ENCODE measurements at regions not wholly inside any gene's neighbourhood (a gene's known extent, or its start where the extent isn't known, plus 50 kb on each side); places are given as distances from the start of the nearest gene placed in this dataset.

DNA sequence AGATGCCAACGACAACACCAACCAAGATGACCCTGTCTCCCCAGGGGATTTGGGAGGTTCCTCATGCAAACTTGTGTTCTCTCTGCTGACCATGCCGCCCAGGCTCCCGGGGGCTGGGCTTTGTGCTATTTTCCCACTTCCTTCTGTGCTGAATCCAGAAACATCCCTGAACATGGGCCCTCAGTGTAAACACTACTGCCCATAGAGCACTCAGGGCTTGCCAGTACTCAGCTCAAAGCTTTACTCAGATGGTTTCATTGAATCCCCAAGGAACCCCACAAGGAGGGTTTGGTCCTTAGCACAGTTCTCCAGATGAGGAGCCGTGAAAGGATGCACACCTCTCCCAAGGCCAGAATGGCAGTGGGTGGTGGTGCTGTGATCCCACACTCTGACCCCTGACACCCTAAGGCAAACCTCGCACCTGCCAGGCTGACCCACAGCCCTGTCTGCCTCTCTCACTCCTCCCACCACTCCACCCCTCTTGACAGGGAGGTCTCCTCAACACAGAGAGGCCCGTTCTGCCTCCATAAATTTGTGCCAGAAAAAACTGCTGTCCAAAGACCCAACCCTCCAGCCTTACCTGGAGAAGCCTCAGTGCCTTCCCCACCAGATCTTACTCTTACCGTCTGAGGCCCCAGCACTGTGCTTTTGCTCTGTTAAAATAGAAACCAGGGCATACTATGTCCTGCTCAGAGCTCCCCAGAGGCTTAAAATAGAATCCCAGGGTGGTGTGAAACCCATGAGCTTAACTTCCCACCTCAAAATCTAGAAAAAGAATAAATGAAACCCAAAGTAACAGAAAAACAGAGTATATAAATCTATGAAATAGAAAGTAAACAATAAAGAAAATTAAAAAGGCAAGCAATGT lies 283.0 kb upstream of the CDH4 start:
- no peak for DNase-seq

- no peak for DNase-seq
Observed at GRCh38 chr20:60970601-60971000, 281.5 kb upstream of the CDH4 start.

DNA sequence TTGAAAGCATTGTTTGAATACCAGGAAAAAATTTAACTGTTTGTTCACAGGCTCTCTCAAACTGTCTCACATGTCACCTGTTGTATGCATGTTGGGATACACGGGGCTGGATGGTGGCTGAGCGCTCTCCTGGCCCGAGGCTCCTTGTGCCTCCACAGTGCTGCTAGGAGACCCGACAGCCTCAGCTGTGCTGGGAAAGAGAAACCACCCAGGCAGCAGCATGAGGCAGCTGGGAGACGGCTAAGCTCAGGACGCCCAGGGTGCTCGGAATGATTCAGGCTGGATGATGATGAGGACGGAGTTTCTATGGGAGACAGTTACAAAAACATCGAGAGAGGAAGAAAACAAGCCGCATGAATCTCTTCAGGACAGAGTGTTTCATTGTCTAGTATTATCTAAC lies 278.0 kb upstream of the CDH4 start:
- no peak for DNase-seq

DNA sequence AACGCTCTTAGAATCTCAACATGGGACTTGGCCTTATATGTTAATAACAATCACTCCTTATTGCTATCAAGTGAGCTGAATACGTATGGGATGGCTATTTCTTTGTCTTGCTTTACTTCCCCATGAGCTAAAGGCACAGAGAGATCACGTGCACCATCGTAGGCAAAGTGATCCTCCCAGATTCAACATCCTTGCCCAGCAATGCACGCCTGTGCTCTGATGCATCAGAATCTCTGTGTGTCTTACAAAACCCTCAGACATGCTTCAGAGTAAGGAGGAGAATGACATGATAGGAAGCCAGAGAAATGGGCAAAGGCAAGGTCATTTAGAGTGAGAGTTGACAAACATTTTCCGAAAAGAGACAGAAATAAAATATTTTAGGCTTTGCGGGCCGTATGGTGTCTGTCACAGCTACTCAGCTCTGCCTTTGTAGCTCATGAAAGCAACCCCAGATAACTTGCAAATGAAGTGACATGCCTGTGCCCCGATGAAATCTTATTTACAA lies 277.6 kb upstream of the CDH4 start:
- no peak for DNase-seq

GRCh38 chr20:60976139-60976538 lies 275.9 kb upstream of the CDH4 start:
- no peak for DNase-seq

- DNase-seq, result no peak
Observed at GRCh38 chr20:60976913-60977312, 275.1 kb upstream of the CDH4 start.

GRCh38 chr20:60977901-60978300 lies 274.2 kb upstream of the CDH4 start:
- DNase-seq, result no peak

DNA sequence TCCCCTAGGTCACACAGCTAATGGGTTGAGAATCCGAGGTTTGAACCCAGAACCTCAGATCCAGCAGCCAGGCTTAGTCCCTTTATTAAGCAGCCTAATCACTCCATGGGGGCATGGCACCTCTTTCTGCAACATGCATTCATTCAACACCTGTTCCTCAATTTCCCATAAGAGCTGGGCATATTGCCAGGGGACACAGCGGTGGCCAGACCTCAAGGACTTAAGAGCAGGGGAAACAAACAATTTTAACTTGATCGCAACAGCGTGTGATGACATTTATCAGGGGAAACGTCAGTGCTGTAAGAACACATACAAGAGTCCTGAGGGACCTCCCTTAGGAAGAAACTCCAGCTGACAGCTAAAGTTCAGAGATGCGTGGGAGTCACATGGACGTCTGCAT lies 267.4 kb upstream of the CDH4 start:
- DNase-seq, result no peak

DNA sequence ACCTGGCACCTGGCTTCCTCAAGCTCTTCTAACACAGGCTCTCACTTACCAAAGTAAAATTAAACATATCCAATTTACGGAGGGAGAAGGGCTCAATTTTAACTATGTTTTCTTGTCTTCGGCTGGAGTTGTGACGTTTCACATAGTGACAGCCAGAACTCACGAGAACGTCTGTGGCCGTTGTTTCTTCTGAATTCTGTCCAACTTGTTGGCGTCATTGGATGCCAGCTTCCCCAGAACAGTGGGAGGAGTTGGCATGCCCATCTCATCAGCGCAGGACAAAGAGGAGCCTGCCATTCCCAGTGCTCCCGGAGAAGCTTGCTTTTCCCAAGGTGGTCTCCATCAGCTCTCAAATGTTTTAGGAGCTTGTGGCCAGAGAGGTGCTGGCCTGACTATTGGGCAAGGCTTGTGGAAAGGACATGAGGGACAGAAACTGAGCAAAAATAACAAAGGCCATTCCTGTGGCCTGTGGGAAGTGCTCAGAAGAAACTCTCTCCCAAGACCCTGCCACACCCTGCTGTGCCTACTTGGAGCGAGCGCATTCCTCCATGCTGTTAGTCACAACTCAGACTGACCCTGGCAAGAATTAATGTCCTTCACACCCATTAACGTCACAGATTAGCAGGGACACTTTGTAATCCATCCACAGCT lies 265.4 kb upstream of the CDH4 start:
- no peak for DNase-seq

DNA sequence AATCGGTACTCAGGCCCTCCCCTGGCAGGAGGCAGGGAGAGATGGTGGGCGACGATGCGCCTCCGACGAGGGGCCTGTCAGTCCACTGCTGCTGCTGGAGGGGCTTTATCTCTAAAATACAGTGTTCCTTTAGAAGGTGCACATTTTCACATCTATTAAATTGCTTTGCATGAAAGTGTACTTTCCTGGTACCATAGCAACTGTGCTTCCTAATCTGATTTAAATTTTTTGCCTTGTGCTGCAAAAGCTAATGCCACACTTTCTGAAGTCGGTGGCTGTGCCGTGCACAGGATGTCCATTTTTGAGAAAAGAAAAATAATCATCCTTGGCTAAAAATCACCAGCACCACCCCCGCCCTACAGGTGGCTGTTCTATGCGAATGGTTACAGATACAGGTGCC lies 262.0 kb upstream of the CDH4 start:
- DNase-seq, result no peak

DNA sequence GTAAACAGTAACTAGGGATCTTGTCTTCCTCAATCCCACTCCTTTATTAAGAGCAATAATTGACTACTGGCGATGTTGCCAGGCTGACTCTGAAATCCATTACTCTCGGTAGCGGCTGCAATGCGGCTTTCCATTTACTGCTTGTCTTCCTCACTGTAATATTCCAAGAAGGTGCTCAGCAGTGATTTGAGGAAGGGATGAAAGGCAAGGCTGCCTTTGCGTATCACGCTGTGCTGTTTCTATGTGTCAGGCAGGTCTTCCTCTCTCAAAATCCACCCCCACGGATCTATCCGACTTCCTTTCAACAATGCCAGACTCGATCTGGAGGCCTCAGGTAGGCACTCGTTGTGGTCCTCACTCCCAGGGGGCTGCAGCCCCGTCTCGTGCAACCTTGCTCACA lies 261.4 kb upstream of the CDH4 start:
- DNase-seq, result no peak

DNA sequence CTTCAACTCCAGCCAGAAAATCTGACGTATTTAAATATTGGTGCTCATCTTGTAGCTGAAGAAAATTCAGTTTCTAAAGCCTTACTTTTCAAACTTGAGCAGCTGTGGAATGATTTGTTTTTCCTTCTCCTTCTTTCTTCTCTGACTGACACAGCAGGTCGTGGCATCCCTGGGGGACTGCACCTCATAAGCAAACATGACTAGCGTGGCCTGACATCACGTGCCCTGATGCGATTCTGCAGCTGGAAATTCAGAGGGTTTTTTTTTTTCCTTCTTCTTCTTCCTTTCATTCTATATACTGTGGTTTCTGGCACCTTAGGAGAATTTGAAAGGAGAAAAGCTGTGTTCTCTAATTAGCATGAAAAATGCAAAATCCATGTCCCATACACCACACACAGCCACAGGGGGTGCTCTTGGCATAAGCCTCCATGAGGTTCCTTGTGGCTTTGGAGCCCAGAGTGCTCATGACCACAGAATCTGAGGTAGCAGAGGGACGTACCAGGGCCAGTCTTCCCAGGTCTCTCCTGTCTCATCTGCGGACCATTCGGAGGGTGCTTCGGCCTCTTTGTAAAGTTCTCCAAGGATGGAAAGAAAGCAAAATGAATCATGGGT lies 258.5 kb upstream of the CDH4 start:
- DNase-seq, result no peak

DNA sequence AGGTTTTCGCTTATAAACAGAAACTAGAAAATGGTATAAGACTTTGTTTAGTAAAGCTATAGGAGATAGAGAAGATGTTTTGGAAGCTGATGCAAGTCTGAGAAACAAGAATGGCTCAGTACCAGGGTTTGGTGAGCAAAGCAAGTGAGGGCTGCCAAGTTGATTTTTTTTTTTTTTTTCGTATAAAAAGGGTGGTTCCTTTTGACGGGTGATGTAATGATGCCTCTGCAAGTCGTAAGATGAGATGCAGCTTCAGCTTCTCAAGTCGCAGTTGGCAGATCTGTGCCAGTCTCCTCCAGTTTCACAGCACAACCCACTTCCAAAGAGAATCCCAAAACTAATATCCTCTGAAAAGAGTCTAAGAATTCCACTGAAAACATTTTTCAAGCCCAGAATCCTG lies 252.8 kb upstream of the CDH4 start:
- no peak for DNase-seq

DNA sequence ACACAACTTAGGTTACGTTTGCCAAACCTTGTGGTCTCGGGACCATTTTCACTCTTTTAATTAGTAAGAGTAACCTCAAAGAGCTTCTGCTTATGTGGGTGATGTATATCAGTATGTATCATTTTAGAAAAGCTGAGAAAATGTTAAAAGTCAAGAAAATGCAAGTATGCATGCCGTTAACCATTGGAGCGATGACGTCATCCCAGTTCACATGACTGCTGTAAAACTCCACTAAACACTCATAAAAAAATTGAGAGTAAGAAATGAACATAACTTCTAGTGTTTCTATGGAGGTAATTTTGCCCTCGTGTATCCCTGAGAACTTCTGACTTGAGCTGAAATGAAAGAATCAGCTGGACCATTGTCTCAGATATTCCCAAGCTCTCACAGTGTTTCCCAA lies 250.0 kb upstream of the CDH4 start:
- DNase-seq, result no peak

GRCh38 chr20:61014491-61014890 lies 237.6 kb upstream of the CDH4 start:
- DNase-seq, result no peak

DNA sequence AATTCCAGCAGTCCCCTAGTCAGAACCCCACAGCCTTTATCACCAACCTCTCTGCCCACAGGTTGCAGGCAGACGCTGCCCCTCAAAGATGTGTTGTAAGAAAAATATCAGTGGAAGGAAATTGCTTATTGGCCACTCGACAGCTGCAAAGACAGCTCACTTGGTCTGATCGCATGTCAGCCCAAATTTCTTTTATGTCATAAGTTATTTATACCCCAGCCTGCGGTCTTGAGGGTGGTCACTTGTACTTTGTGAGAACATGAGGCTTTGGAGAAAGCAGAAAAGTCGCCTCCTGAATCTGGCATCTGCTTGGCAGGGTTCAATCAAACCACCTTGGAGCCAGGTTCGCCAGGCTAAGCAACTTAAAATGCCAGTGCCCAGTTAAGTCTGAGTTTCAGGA lies 236.5 kb upstream of the CDH4 start:
- DNase-seq, result no peak

DNA sequence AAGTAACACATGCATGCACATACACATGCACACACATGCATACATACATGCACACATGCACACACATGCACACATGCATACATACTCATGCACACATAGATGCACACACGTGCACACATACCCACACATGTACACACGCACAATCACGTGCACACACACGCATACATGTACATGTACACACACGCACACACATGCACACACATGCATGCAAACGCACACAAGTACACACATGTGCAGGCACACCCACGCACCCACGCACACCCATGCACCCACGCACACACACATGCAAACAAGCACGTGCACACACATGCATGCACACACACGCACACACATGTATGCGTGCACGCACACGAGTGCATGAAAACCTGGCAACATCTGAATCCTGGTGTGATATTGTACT lies 232.7 kb upstream of the CDH4 start:
- DNase-seq, result no peak

GRCh38 chr20:61023612-61024011 lies 228.4 kb upstream of the CDH4 start:
- no peak for DNase-seq

GRCh38 chr20:61024390-61024789 lies 227.7 kb upstream of the CDH4 start:
- DNase-seq, result no peak

GRCh38 chr20:61025536-61025935 lies 226.5 kb upstream of the CDH4 start:
- DNase-seq, result no peak

GRCh38 chr20:61026173-61026572 lies 225.9 kb upstream of the CDH4 start:
- no peak for DNase-seq

- DNase-seq, result no peak
Observed at GRCh38 chr20:61026731-61027130, 225.3 kb upstream of the CDH4 start.

DNA sequence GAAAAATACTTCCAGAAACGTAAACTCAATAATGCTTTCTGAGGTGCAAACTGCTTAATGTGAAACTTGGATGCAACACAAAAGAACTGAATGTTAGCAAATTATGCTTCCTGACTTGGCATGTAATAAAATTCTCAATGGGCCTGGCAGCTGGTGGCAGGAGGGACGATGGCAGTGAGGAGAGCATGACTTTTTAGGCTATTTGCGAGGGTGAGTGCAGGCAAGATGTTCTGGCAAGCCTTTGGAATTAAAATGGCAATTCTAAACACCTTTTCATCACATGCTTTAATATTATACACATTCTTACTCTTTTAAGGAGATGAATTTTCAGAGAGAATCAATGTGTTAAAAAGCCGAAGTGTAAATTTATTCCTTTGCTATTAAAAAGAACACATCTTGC lies 224.8 kb upstream of the CDH4 start:
- no peak for DNase-seq

- DNase-seq, result no peak
Observed at GRCh38 chr20:61030130-61030529, 221.9 kb upstream of the CDH4 start.
